A673 (cell line): ENCODE measurements at regions not wholly inside any gene's neighbourhood (a gene's known extent, or its start where the extent isn't known, plus 50 kb on each side); places are given as distances from the start of the nearest gene placed in this dataset.

Experiments used
- BruUV-seq: library from RNA; stranded (reverse); fragments of 400-500 nt; replicated peaks from 2 replicates; lab custom pipeline; 2021; lab: Mats Ljungman, UMichigan
- CTCF ChIA-PET: fragments of 300-600 bp; sonication (Branson Sonifier 250); formaldehyde crosslinking; loops from one replicate; lab custom pipeline; 2022; ENCODE audit warnings: antibody characterized with exemption; lab: Charles Lee
- POLR2A ChIA-PET: fragments of 300-600 bp; sonication (Branson Sonifier 250); formaldehyde crosslinking; loops from one replicate; lab custom pipeline; 2022; ENCODE audit warnings: antibody characterized with exemption; ENCODE audit not compliant: low non-redundant PET; lab: Charles Lee
- DNase-seq: peaks from one replicate; pipeline ENCODE4 v3.0.0-alpha.2; 2015; ENCODE audit warnings: low spot score
- H3K27ac ChIP-seq: fragments of 200-600 bp; sonication (generic); 2 replicates; pipeline ENCODE4 v1.5.1; 2016; ENCODE audit warnings: mixed run types, low read depth, mild to moderate bottlenecking, mixed read lengths, antibody characterized with exemption, low read length; ENCODE audit not compliant: poor library complexity, severe bottlenecking
- H3K27me3 ChIP-seq: fragments of 200-600 bp; sonication (generic); replicated peaks from 2 replicates; pipeline ENCODE4 v1.6.1; 2017; ENCODE audit warnings: mixed run types, low read depth, mild to moderate bottlenecking, mixed read lengths, antibody characterized with exemption, low read length; ENCODE audit not compliant: insufficient read depth, poor library complexity
- H3K36me3 ChIP-seq: fragments of 200-600 bp; sonication (generic); 2 replicates; pipeline ENCODE4 v1.6.1; 2016; ENCODE audit warnings: mixed run types, mild to moderate bottlenecking, mixed read lengths, antibody characterized with exemption, low read length; ENCODE audit not compliant: insufficient read depth, poor library complexity, severe bottlenecking
- H3K4me1 ChIP-seq: fragments of 200-600 bp; sonication (generic); 2 replicates; pipeline ENCODE4 v1.6.1; 2017; ENCODE audit warnings: mixed run types, mild to moderate bottlenecking, mixed read lengths, antibody characterized with exemption, low read length; ENCODE audit not compliant: insufficient read depth, poor library complexity, severe bottlenecking
- H3K4me3 ChIP-seq: fragments of 200-600 bp; sonication (generic); 2 replicates; pipeline ENCODE4 v1.5.1; 2016; ENCODE audit warnings: low read depth, mixed run types, mild to moderate bottlenecking, mixed read lengths, low read length; ENCODE audit not compliant: poor library complexity, severe bottlenecking
- H3K9me3 ChIP-seq: fragments of 200-600 bp; sonication (generic); 2 replicates; pipeline ENCODE4 v1.6.1; 2016; ENCODE audit warnings: mixed run types, low read depth, mild to moderate bottlenecking, mixed read lengths, antibody characterized with exemption, low read length; ENCODE audit not compliant: poor library complexity, severe bottlenecking
- EZH2 ChIP-seq: fragments of 200-600 bp; sonication (generic); IDR thresholded peaks from 2 replicates; pipeline ENCODE4 v1.6.1; 2017; ENCODE audit warnings: borderline replicate concordance, low read depth, mild to moderate bottlenecking, mixed read lengths, antibody characterized with exemption, low read length; ENCODE audit not compliant: poor library complexity, severe bottlenecking
- intact Hi-C: fragments of 100-400 bp; cut with micrococcal nuclease; formaldehyde crosslinking; loops from one replicate; pipeline ENCODE4 v1.10.0; 2022; ENCODE audit not compliant: unreplicated experiment
- TF ChIP-seq, protein P1 (sequence below): fragments of 300-800, 200-600 bp; sonication (generic); conservative IDR thresholded peaks from 2 replicates; pipeline ENCODE4 v1.5.1; 2017; ENCODE audit warnings: low read depth, mild to moderate bottlenecking, antibody characterized with exemption, low read length, moderate library complexity, mixed read lengths

DNA sequence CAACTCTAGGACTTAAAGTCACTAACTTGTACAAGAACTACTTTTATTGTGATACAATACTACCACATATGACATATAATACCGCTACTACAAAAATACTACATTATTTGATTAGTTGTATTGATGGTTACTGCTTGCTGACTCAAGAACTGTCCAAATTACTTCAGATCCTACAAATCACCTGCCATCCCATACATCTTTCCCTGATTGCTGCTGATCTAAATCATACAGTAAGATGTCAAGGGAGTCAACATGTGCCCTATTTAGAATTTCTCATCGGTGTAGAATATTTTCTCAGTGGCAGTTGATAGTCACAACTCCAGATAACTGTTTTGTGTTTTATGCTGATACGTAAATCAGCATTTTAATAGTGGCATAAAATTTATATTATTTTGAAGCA, 161.0 kb upstream of the DSEL start:
- TF ChIP-seq, protein P1, sequence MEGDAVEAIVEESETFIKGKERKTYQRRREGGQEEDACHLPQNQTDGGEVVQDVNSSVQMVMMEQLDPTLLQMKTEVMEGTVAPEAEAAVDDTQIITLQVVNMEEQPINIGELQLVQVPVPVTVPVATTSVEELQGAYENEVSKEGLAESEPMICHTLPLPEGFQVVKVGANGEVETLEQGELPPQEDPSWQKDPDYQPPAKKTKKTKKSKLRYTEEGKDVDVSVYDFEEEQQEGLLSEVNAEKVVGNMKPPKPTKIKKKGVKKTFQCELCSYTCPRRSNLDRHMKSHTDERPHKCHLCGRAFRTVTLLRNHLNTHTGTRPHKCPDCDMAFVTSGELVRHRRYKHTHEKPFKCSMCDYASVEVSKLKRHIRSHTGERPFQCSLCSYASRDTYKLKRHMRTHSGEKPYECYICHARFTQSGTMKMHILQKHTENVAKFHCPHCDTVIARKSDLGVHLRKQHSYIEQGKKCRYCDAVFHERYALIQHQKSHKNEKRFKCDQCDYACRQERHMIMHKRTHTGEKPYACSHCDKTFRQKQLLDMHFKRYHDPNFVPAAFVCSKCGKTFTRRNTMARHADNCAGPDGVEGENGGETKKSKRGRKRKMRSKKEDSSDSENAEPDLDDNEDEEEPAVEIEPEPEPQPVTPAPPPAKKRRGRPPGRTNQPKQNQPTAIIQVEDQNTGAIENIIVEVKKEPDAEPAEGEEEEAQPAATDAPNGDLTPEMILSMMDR: no peak
- no peak for TF ChIP-seq EZH2
- H3K9me3 ChIP-seq: peaks cover 6% of the 10 kb centered on the region
- H3K27me3 ChIP-seq: no peaks in the 10 kb centered on the region
- intact Hi-C loops: no loop called here
- ChIA-PET POLR2A (no interaction called here), CTCF (no interaction called here)
- H3K4me1 ChIP-seq: no peaks in the 10 kb centered on the region
- H3K4me3 ChIP-seq: no peak overlapping the region
- no peak for DNase-seq
- H3K36me3 ChIP-seq: no peaks in the 10 kb centered on the region
- H3K27ac ChIP-seq: no peak overlapping the region
- no TSS peak for BruUV-seq

DNA sequence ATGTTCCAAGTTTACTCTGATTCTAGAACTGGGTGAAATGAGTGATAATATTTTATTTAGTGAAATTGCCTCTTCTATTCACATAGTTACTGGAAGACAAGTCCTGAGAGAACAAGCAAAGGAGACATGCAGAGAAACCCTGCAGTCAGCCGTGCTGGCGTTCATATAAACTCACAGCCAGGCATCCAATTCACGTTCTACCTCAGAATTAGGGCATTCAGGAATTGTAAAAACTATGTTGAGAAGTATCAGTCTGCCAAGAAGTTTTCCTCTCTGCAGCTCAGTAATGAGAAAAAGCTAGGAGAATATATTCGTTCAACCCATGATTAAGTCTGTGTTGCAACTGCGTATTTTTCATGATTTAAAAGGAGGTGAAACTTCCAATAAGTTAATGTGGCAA, 156.2 kb upstream of the DSEL start:
- peak overlapping the region; percentile 9 for H3K27ac ChIP-seq
- TF ChIP-seq, protein P1: no peak
- no peak for DNase-seq
- H3K36me3 ChIP-seq: no peaks in the 10 kb centered on the region
- no TSS peak for BruUV-seq
- CTCF ChIA-PET: no interaction called here
- H3K4me1 ChIP-seq: peaks cover 4% of the 10 kb centered on the region
- POLR2A ChIA-PET: no interaction called here
- H3K9me3 ChIP-seq: no peaks in the 10 kb centered on the region
- H3K4me3 ChIP-seq: no peak overlapping the region
- H3K27me3 ChIP-seq: no peaks in the 10 kb centered on the region
- intact Hi-C loops: no loop called here

DNA sequence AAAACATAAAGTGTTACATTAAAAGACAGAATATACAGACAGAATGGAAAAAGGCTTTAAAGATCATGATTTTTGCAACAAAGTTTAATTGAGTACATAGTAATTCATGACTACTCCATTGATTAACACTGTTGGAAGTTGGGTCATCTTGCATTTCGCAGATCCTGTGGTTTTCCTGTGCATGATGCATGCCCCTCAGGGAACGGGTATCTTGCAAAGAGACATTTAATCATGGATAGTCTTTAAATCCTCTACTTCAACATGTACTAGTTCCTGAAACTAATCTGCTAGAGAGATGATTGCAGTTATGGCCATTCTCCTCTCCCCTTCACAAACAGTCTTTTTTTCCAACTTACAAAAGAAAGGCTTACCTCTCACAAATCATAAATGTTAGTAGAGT, 155.6 kb upstream of the DSEL start:
- Histone ChIP-seq H3K36me3 (no peaks in the 10 kb centered on the region), H3K27me3 (no peaks in the 10 kb centered on the region), H3K27ac (peak overlapping the region; percentile 9), H3K4me3 (no peak overlapping the region), H3K4me1 (peaks cover 4% of the 10 kb centered on the region), H3K9me3 (no peaks in the 10 kb centered on the region)
- CTCF ChIA-PET: no interaction called here
- TF ChIP-seq EZH2: no peak
- TF ChIP-seq, protein P1: no peak
- no peak for DNase-seq
- intact Hi-C loops: no loop called here
- POLR2A ChIA-PET: no interaction called here
- BruUV-seq: no TSS peak
